ENCODE measurements at regions not wholly inside any gene's neighbourhood (a gene's known extent, or its start where the extent isn't known, plus 50 kb on each side); places are given as distances from the start of the nearest gene placed in this dataset.

DNA sequence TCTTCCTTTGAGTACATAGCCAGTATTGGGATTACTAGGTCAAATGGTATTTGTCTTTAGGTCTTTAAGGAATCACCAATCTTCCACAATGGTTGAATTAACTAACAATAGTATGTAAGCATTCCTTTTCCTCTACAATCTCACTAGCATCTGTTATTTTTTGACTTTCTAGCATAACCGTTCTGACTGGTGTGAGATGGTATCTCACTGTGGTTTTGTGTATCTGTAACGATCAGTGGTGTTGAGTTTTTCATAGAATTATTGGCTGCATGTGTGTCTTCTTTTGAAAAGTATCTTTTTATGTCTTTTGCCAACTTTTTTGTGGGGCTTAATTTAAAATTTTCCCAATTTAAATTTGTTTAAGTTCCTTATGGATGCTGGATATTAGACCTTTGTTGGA lies 81.5 kb upstream of the ASTN2 start:
- H3F3A ChIP-seq (ENCODE audit: insufficient read depth, low read depth) = no peaks in the 10 kb centered on the region
- BruUV-seq (replicated peaks) = no TSS peak
- H3K4me2 ChIP-seq = no peak overlapping the region
- H3K4me1 ChIP-seq (replicated peaks; ENCODE audit: insufficient read depth) = no peaks in the 10 kb centered on the region
- no peak for DNase-seq
- TF ChIP-seq, protein P1, sequence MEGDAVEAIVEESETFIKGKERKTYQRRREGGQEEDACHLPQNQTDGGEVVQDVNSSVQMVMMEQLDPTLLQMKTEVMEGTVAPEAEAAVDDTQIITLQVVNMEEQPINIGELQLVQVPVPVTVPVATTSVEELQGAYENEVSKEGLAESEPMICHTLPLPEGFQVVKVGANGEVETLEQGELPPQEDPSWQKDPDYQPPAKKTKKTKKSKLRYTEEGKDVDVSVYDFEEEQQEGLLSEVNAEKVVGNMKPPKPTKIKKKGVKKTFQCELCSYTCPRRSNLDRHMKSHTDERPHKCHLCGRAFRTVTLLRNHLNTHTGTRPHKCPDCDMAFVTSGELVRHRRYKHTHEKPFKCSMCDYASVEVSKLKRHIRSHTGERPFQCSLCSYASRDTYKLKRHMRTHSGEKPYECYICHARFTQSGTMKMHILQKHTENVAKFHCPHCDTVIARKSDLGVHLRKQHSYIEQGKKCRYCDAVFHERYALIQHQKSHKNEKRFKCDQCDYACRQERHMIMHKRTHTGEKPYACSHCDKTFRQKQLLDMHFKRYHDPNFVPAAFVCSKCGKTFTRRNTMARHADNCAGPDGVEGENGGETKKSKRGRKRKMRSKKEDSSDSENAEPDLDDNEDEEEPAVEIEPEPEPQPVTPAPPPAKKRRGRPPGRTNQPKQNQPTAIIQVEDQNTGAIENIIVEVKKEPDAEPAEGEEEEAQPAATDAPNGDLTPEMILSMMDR (conservative IDR thresholded peaks at IDR 0.05) = no peak
- no peaks in the 10 kb centered on the region for H3K36me3 ChIP-seq (ENCODE audit: low read depth)
- intact Hi-C loops (cut with micrococcal nuclease; ENCODE audit: unreplicated experiment) = no loop called here
- H3K79me2 ChIP-seq (ENCODE audit: low read depth) = no peaks in the 10 kb centered on the region
- no peak overlapping the region for H2AFZ ChIP-seq
- H4K20me1 ChIP-seq (ENCODE audit: insufficient read depth) = no peaks in the 10 kb centered on the region
- no peak overlapping the region for H3K4me3 ChIP-seq
- POLR2A ChIA-PET (ENCODE audit: unreplicated experiment) = no interaction called here
- no peak overlapping the region for H3K27ac ChIP-seq
- CTCF ChIA-PET = no interaction called here
- H3K27me3 ChIP-seq (ENCODE audit: insufficient read depth, low read depth) = no peaks in the 10 kb centered on the region
- H3K9me2 ChIP-seq (ENCODE audit: insufficient read depth) = no peaks in the 10 kb centered on the region
- no peaks in the 10 kb centered on the region for H3K9me3 ChIP-seq (ENCODE audit: insufficient read depth, low read depth)

- 0 out of 2 replicates have a peak, but pooled peaks cover 4% of the 10 kb centered on the region for H3K27me3 ChIP-seq (ENCODE audit: insufficient read depth, low read depth)
- H3K4me2 ChIP-seq = no peak overlapping the region
- no TSS peak for BruUV-seq (replicated peaks)
- POLR2A ChIA-PET (ENCODE audit: unreplicated experiment) = no interaction called here
- no peaks in the 10 kb centered on the region for H3K36me3 ChIP-seq (ENCODE audit: low read depth)
- no peaks in the 10 kb centered on the region for H3K9me2 ChIP-seq (ENCODE audit: insufficient read depth)
- DNase-seq = no peak
- no peaks in the 10 kb centered on the region for H3K4me1 ChIP-seq (replicated peaks; ENCODE audit: insufficient read depth)
- H3K79me2 ChIP-seq (ENCODE audit: low read depth) = no peaks in the 10 kb centered on the region
- CTCF ChIA-PET = no interaction called here
- H3K4me3 ChIP-seq = no peak overlapping the region
- H3F3A ChIP-seq (ENCODE audit: insufficient read depth, low read depth) = no peaks in the 10 kb centered on the region
- intact Hi-C loops (cut with micrococcal nuclease; ENCODE audit: unreplicated experiment) = no loop called here
- H2AFZ ChIP-seq = no peak overlapping the region
- H3K27ac ChIP-seq = no peak overlapping the region
- TF ChIP-seq, protein P1 (conservative IDR thresholded peaks at IDR 0.05) = no peak
- TF ChIP-seq EZH2 (IDR thresholded peaks at IDR 0.05; ENCODE audit: low read depth) = no peak
- no peaks in the 10 kb centered on the region for H3K9me3 ChIP-seq (ENCODE audit: insufficient read depth, low read depth)
- H4K20me1 ChIP-seq (ENCODE audit: insufficient read depth) = no peaks in the 10 kb centered on the region
Measured at GRCh38 chr9:117494401-117495090, 79.7 kb upstream of the ASTN2 start.

DNA sequence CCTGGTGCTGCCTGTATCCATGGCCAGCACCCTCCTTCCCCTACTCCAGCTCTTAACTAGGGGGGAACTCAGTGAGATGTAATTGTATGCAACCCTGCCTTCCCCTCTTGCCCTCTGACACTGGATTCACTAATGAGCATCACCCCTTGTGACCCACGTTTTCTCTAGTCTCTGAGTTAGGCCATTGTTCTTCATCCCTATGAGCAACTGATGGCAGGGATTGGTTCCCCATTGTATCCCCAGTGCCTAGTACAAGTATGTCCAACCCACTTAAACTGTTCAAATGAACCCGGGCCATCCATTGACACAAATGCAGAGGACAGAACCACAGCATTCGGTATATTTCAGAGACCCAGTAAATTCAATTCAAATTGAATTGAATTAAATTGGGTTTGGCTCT lies 77.6 kb upstream of the ASTN2 start:
- Histone ChIP-seq H2AFZ (no peak overlapping the region), H3K36me3 (ENCODE audit: low read depth) (no peaks in the 10 kb centered on the region), H3K9me3 (ENCODE audit: insufficient read depth, low read depth) (no peaks in the 10 kb centered on the region), H3F3A (ENCODE audit: insufficient read depth, low read depth) (no peaks in the 10 kb centered on the region), H3K27ac (no peak overlapping the region), H3K4me2 (no peak overlapping the region), H3K4me1 (replicated peaks; ENCODE audit: insufficient read depth) (no peaks in the 10 kb centered on the region), H3K4me3 (no peak overlapping the region), H3K79me2 (ENCODE audit: low read depth) (no peaks in the 10 kb centered on the region), H3K9me2 (ENCODE audit: insufficient read depth) (no peaks in the 10 kb centered on the region), H3K27me3 (ENCODE audit: insufficient read depth, low read depth) (0 out of 2 replicates have a peak, but pooled peaks cover 4% of the 10 kb centered on the region), H4K20me1 (ENCODE audit: insufficient read depth) (no peaks in the 10 kb centered on the region)
- no peak for DNase-seq
- POLR2A ChIA-PET (ENCODE audit: unreplicated experiment) = no interaction called here
- intact Hi-C loops (cut with micrococcal nuclease; ENCODE audit: unreplicated experiment) = no loop called here
- BruUV-seq (replicated peaks) = no TSS peak
- TF ChIP-seq, protein P1 (conservative IDR thresholded peaks at IDR 0.05) = no peak
- no peak for TF ChIP-seq EZH2 (IDR thresholded peaks at IDR 0.05; ENCODE audit: low read depth)
- CTCF ChIA-PET = no interaction called here
